ENCODE measurements at regions not wholly inside any gene's neighbourhood (a gene's known extent, or its start where the extent isn't known, plus 50 kb on each side); places are given as distances from the start of the nearest gene placed in this dataset.

- H3K27me3 Mint-ChIP-seq, result no peaks in the 10 kb centered on the region
- no peaks in the 10 kb centered on the region for H3K4me1 Mint-ChIP-seq (ENCODE audit: low read depth)
- no peak for TF ChIP-seq CTCF (IDR thresholded peaks at IDR 0.05; ENCODE audit: unreplicated experiment)
- H3K4me3 Mint-ChIP-seq (ENCODE audit: low read depth), result no peak overlapping the region
- no peaks in the 10 kb centered on the region for H3K36me3 Mint-ChIP-seq (ENCODE audit: insufficient read depth)
- H3K27ac Mint-ChIP-seq, result no peak overlapping the region
- no peak for DNase-seq (ENCODE audit: low spot score, unreplicated experiment)
- peaks cover 31% of the 10 kb centered on the region for H3K9me3 Mint-ChIP-seq (ENCODE audit: low read depth)
Measured at GRCh38 chr4:179569549-179569948, 2127.3 kb upstream of the AGA start.

- H3K36me3 Mint-ChIP-seq (ENCODE audit: insufficient read depth), result no peaks in the 10 kb centered on the region
- no peak overlapping the region for H3K27ac Mint-ChIP-seq
- no peak for DNase-seq (ENCODE audit: low spot score, unreplicated experiment)
- no peaks in the 10 kb centered on the region for H3K4me1 Mint-ChIP-seq (ENCODE audit: low read depth)
- no peaks in the 10 kb centered on the region for H3K27me3 Mint-ChIP-seq
- H3K9me3 Mint-ChIP-seq (ENCODE audit: low read depth), result no peaks in the 10 kb centered on the region
- no peak overlapping the region for H3K4me3 Mint-ChIP-seq (ENCODE audit: low read depth)
- no peak for TF ChIP-seq CTCF (IDR thresholded peaks at IDR 0.05; ENCODE audit: unreplicated experiment)
Measured at GRCh38 chr4:179582164-179582905, 2140.1 kb upstream of the AGA start.

GRCh38 chr4:179583221-179583620, 2141.0 kb upstream of the AGA start:
- H3K4me1 Mint-ChIP-seq (ENCODE audit: low read depth), result no peaks in the 10 kb centered on the region
- no peaks in the 10 kb centered on the region for H3K36me3 Mint-ChIP-seq (ENCODE audit: insufficient read depth)
- TF ChIP-seq CTCF (IDR thresholded peaks at IDR 0.05; ENCODE audit: unreplicated experiment), result no peak
- no peak overlapping the region for H3K4me3 Mint-ChIP-seq (ENCODE audit: low read depth)
- no peak for DNase-seq (ENCODE audit: low spot score, unreplicated experiment)
- no peak overlapping the region for H3K27ac Mint-ChIP-seq
- no peaks in the 10 kb centered on the region for H3K27me3 Mint-ChIP-seq
- no peaks in the 10 kb centered on the region for H3K9me3 Mint-ChIP-seq (ENCODE audit: low read depth)

GRCh38 chr4:179584101-179584500, 2141.9 kb upstream of the AGA start:
- Mint-ChIP-seq H3K27ac (no peak overlapping the region), H3K4me1 (ENCODE audit: low read depth) (no peaks in the 10 kb centered on the region), H3K4me3 (ENCODE audit: low read depth) (no peak overlapping the region), H3K36me3 (ENCODE audit: insufficient read depth) (no peaks in the 10 kb centered on the region), H3K9me3 (ENCODE audit: low read depth) (no peaks in the 10 kb centered on the region), H3K27me3 (no peaks in the 10 kb centered on the region)
- DNase-seq (ENCODE audit: low spot score, unreplicated experiment), result no peak
- TF ChIP-seq CTCF (IDR thresholded peaks at IDR 0.05; ENCODE audit: unreplicated experiment), result no peak

GRCh38 chr4:179585761-179586160, 2143.5 kb upstream of the AGA start:
- H3K4me3 Mint-ChIP-seq (ENCODE audit: low read depth), result no peak overlapping the region
- no peaks in the 10 kb centered on the region for H3K9me3 Mint-ChIP-seq (ENCODE audit: low read depth)
- H3K27ac Mint-ChIP-seq, result no peak overlapping the region
- H3K27me3 Mint-ChIP-seq, result no peaks in the 10 kb centered on the region
- DNase-seq (ENCODE audit: low spot score, unreplicated experiment), result no peak
- H3K36me3 Mint-ChIP-seq (ENCODE audit: insufficient read depth), result no peaks in the 10 kb centered on the region
- TF ChIP-seq CTCF (IDR thresholded peaks at IDR 0.05; ENCODE audit: unreplicated experiment), result no peak
- peaks cover 3% of the 10 kb centered on the region for H3K4me1 Mint-ChIP-seq (ENCODE audit: low read depth)
